ENCODE measurements at regions not wholly inside any gene's neighbourhood (a gene's known extent, or its start where the extent isn't known, plus 50 kb on each side); places are given as distances from the start of the nearest gene placed in this dataset.
A peak's percentile ranks its signal among the peaks of the same experiment; 100 is the strongest.
"Not testable (repeated sequence)": the region's sequence is repeated elsewhere in the genome, so short reads cannot be mapped to it uniquely, and the experiment has no call there.

DNA sequence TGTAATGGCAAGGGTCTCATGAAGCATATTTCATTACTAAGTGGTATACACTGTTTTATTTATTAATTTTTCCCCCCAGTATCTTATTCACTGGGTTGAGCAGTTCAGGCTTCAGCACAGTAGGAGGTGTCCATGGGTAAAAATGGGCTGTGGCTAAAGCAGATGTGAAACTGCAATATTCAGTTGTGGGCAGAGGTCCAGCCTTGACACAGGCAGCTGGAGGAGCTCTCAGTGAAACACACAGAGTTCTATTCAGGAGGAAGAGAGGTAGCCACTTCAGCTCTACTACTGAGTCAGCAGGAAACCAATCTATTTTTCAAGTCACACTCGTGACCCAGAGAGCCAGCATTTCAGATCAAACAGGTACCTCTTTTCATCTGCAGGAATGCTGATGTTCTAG, 418.3 kb downstream of the CDH10 start:
- peak; percentile 3 to 9 for DNase-seq (ENCODE audit: low read depth in 2 of 2)
- no peak for TF ChIP-seq CTCF (IDR thresholded peaks at IDR 0.05; ENCODE audit: low read depth, low read length)
- H3K4me3 ChIP-seq (replicated peaks in 1 of 2; ENCODE audit: low read depth in 2 of 2, low read length in 2 of 2) = no peak overlapping the region

DNA sequence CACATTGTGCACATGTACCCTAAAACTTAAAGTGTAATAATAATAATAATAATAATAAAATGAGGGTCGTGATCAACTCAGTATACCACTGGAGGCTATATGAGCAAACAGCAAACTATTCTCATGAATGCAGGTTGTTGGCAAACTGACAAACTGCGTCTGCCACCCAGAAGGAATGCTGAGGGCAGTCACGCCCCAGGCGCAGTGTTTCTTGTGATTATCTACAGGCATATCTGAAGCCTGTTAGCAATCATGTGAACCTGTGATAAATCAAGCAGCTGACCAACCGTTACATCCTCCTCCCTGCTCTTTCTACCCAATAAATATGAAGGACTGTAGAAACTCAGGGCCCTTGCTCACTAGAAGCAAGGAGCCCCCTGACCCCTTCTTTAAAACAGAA, 416.9 kb downstream of the CDH10 start:
- H3K4me3 ChIP-seq (replicated peaks in 1 of 2; ENCODE audit: low read depth in 2 of 2, low read length in 2 of 2); DNase-seq (ENCODE audit: low read depth in 2 of 2): not testable (repeated sequence)

- no peak overlapping the region for H3K4me3 ChIP-seq (replicated peaks in 1 of 2; ENCODE audit: low read depth in 2 of 2, low read length in 2 of 2)
- DNase-seq (ENCODE audit: low read depth in 2 of 2) = no peak
- TF ChIP-seq CTCF (IDR thresholded peaks at IDR 0.05; ENCODE audit: low read depth, low read length) = no peak
These were observed 412.7 kb downstream of the CDH10 start for GRCh38 chr5:24232041-24232440.

GRCh38 chr5:24232929-24233498, 411.8 kb downstream of the CDH10 start:
- DNase-seq (ENCODE audit: low read depth in 2 of 2) = no peak
- no peak for TF ChIP-seq CTCF (IDR thresholded peaks at IDR 0.05; ENCODE audit: low read depth, low read length)
- H3K4me3 ChIP-seq (replicated peaks in 1 of 2; ENCODE audit: low read depth in 2 of 2, low read length in 2 of 2) = no peak overlapping the region

GRCh38 chr5:24235946-24236345, 408.8 kb downstream of the CDH10 start:
- DNase-seq (ENCODE audit: low read depth in 2 of 2) = no peak

GRCh38 chr5:24245821-24246220, 399.0 kb downstream of the CDH10 start:
- no peak for TF ChIP-seq CTCF (IDR thresholded peaks at IDR 0.05; ENCODE audit: low read depth, low read length)
- no peak overlapping the region for H3K4me3 ChIP-seq (replicated peaks in 1 of 2; ENCODE audit: low read depth in 2 of 2, low read length in 2 of 2)
- no peak for DNase-seq (ENCODE audit: low read depth in 2 of 2)

More at GRCh38 chr5:24235946-24236345, 408.8 kb downstream of the CDH10 start:
- no peak overlapping the region for H3K4me3 ChIP-seq (replicated peaks in 1 of 2; ENCODE audit: low read depth in 2 of 2, low read length in 2 of 2)
- no peak for TF ChIP-seq CTCF (IDR thresholded peaks at IDR 0.05; ENCODE audit: low read depth, low read length)

- DNase-seq (ENCODE audit: low read depth in 2 of 2) = no peak
- no peak for TF ChIP-seq CTCF (IDR thresholded peaks at IDR 0.05; ENCODE audit: low read depth, low read length)
These were observed 380.2 kb downstream of the CDH10 start for GRCh38 chr5:24264547-24264946.

More at GRCh38 chr5:24264547-24264946, 380.2 kb downstream of the CDH10 start:
- no peak overlapping the region for H3K4me3 ChIP-seq (replicated peaks in 1 of 2; ENCODE audit: low read depth in 2 of 2, low read length in 2 of 2)

All from cardiac fibroblast (primary cell).